ENCODE measurements at regions not wholly inside any gene's neighbourhood (a gene's known extent, or its start where the extent isn't known, plus 50 kb on each side); places are given as distances from the start of the nearest gene placed in this dataset.

- H3K27ac ChIP-seq (ENCODE audit: low read depth, low read length) = no peak overlapping the region
- H3K27me3 ChIP-seq (ENCODE audit: low read length) = no peaks in the 10 kb centered on the region
- no peak overlapping the region for H3K4me3 ChIP-seq (ENCODE audit: insufficient read depth, low read length, poor library complexity, severe bottlenecking)
- no peaks in the 10 kb centered on the region for H3K9me2 ChIP-seq (replicated peaks; ENCODE audit: insufficient read depth, low read length)
- no peaks in the 10 kb centered on the region for H3F3A ChIP-seq (ENCODE audit: insufficient read depth)
- H3K9ac ChIP-seq (ENCODE audit: low read length) = no peak overlapping the region
- no peaks in the 10 kb centered on the region for H3K36me3 ChIP-seq (ENCODE audit: low read length)
- TF ChIP-seq EZH2phosphoT487 (conservative IDR thresholded peaks at IDR 0.05; ENCODE audit: low read length) (no peak), CTCF (IDR thresholded peaks at IDR 0.05; ENCODE audit: insufficient read depth, low read length, poor library complexity, severe bottlenecking) (no peak)
- H3K79me2 ChIP-seq (ENCODE audit: insufficient read depth, low read length) = no peaks in the 10 kb centered on the region
- H4K20me1 ChIP-seq (ENCODE audit: low read depth, low read length) = no peaks in the 10 kb centered on the region
- H3K4me2 ChIP-seq (ENCODE audit: low read depth, low read length, poor library complexity, severe bottlenecking) = no peak overlapping the region
- H2AFZ ChIP-seq (ENCODE audit: low read depth, low read length, severe bottlenecking) = no peak overlapping the region
- H3K9me3 ChIP-seq (ENCODE audit: insufficient read depth, low read length) = no peaks in the 10 kb centered on the region
These were observed 473.0 kb downstream of the TBC1D4 start for GRCh38 chr13:75008926-75009325.

DNA sequence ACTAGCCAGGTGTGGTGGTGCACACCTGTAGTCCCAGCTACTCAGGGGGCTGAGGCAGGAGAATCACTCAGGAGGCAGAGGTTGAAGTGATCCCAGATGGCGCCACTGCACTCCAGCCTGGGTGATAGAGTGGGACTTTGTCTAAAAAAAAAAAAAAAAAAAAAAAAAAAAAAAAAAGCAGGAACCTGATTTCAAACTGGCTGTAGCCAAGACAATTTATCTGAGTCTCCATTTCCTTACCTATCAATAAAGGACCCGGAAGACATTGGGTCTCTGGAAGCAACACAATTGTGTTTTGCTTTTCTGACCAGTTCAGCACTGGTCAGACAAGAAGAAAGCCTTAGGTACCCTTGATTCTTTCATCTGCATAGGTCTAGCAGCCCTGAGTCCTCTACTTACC is 491.0 kb downstream of the TBC1D4 start:
- no peaks in the 10 kb centered on the region for H3F3A ChIP-seq (ENCODE audit: insufficient read depth)
- H3K36me3 ChIP-seq (ENCODE audit: low read length) = no peaks in the 10 kb centered on the region
- H3K27ac ChIP-seq (ENCODE audit: low read depth, low read length) = no peak overlapping the region
- H3K9me3 ChIP-seq (ENCODE audit: insufficient read depth, low read length) = no peaks in the 10 kb centered on the region
- H3K27me3 ChIP-seq (ENCODE audit: low read length) = no peaks in the 10 kb centered on the region
- H3K9ac ChIP-seq (ENCODE audit: low read length) = no peak overlapping the region
- no peak overlapping the region for H2AFZ ChIP-seq (ENCODE audit: low read depth, low read length, severe bottlenecking)
- H3K9me2 ChIP-seq (replicated peaks; ENCODE audit: insufficient read depth, low read length) = no peaks in the 10 kb centered on the region
- no peaks in the 10 kb centered on the region for H3K79me2 ChIP-seq (ENCODE audit: insufficient read depth, low read length)
- no peak for TF ChIP-seq CTCF (IDR thresholded peaks at IDR 0.05; ENCODE audit: insufficient read depth, low read length, poor library complexity, severe bottlenecking)
- TF ChIP-seq EZH2phosphoT487 (conservative IDR thresholded peaks at IDR 0.05; ENCODE audit: low read length) = no peak
- H4K20me1 ChIP-seq (ENCODE audit: low read depth, low read length) = no peaks in the 10 kb centered on the region
- H3K4me2 ChIP-seq (ENCODE audit: low read depth, low read length, poor library complexity, severe bottlenecking) = no peak overlapping the region
- H3K4me3 ChIP-seq (ENCODE audit: insufficient read depth, low read length, poor library complexity, severe bottlenecking) = no peak overlapping the region

DNA sequence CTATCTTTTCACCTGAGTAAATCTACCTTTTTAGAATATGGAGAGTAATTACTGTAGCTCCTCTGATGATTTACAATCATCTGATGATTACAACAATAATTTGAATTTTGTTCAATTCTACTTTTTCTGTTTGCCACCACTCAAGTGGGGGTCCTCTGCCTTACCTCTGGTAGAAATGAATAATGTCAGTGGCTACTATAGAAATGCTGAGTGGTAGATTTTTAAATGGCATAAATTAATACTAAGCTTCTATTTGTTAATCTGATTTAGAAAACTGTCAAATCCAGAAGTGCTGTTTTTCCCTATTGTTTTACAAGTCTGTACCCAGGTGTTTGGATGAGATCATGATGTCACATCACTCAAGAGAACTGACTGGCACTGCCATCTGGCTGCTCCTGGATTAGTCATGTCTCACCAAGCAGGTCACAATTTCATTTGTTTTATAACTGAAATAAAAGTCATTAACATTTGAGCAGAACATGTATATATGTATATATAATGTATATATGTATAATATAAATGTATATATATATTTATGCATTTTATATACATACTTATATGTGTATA is 494.8 kb downstream of the TBC1D4 start:
- Histone ChIP-seq H2AFZ (ENCODE audit: low read depth, low read length, severe bottlenecking) (no peak overlapping the region), H3K27ac (ENCODE audit: low read depth, low read length) (no peak overlapping the region), H3K9me3 (ENCODE audit: insufficient read depth, low read length) (no peaks in the 10 kb centered on the region), H3K9ac (ENCODE audit: low read length) (no peak overlapping the region), H3K27me3 (ENCODE audit: low read length) (no peaks in the 10 kb centered on the region), H3K4me3 (ENCODE audit: insufficient read depth, low read length, poor library complexity, severe bottlenecking) (no peak overlapping the region), H4K20me1 (ENCODE audit: low read depth, low read length) (no peaks in the 10 kb centered on the region), H3K4me2 (ENCODE audit: low read depth, low read length, poor library complexity, severe bottlenecking) (no peak overlapping the region), H3K79me2 (ENCODE audit: insufficient read depth, low read length) (no peaks in the 10 kb centered on the region), H3K36me3 (ENCODE audit: low read length) (no peaks in the 10 kb centered on the region), H3F3A (ENCODE audit: insufficient read depth) (no peaks in the 10 kb centered on the region), H3K9me2 (replicated peaks; ENCODE audit: insufficient read depth, low read length) (no peaks in the 10 kb centered on the region)
- no peak for TF ChIP-seq EZH2phosphoT487 (conservative IDR thresholded peaks at IDR 0.05; ENCODE audit: low read length)
- TF ChIP-seq CTCF (IDR thresholded peaks at IDR 0.05; ENCODE audit: insufficient read depth, low read length, poor library complexity, severe bottlenecking) = no peak

Data from SU-DHL-6 (cell line).